Ascending aorta (tissue), 2 donors: ENCODE measurements at regions not wholly inside any gene's neighbourhood (a gene's known extent, or its start where the extent isn't known, plus 50 kb on each side); places are given as distances from the start of the nearest gene placed in this dataset.

ENCODE experiments used
- DNase-seq, 2 donors: peaks; one replicate each; pipeline ENCODE4 v3.0.0-alpha.2; 2019; ENCODE audit warnings: low spot score in 2 of 2
- H3K27ac ChIP-seq, 2 donors: fragments of 200-600 bp; sonication (generic); one replicate each; pipeline ENCODE4 v1.5.1; 2016 to 2017; ENCODE audit warnings: mild to moderate bottlenecking in 1 of 2
- H3K27me3 ChIP-seq: fragments of 200-600 bp; sonication (generic); one replicate; pipeline ENCODE4 v1.5.1; 2017
- H3K36me3 ChIP-seq, 2 donors: fragments of 200-600 bp; sonication (generic); one replicate each; pipeline ENCODE4 v1.5.1; 2016
- H3K4me1 ChIP-seq, 2 donors: fragments of 200-600 bp; sonication (generic); one replicate each; pipeline ENCODE4 v1.5.1; 2016 to 2017; ENCODE audit warnings: mild to moderate bottlenecking in 1 of 2
- H3K4me3 ChIP-seq, 2 donors: fragments of 200-600 bp; sonication (generic); one replicate each; pipeline ENCODE4 v1.5.1; 2016 to 2017; ENCODE audit warnings: mild to moderate bottlenecking in 1 of 2
- H3K9me3 ChIP-seq, 2 donors: fragments of 200-600 bp; sonication (generic); one replicate each; pipeline ENCODE4 v1.5.1; 2016
- CTCF ChIP-seq, 3 experiments: fragments of 200-600 bp in 2 of 3; fragments of 450-650 bp in 1 of 3; sonication (generic) in 2 of 3; IDR thresholded peaks; one replicate each; pipeline ENCODE4 v1.5.1; 2016 to 2019; ENCODE audit warnings: antibody characterized with exemption in 3 of 3, mild to moderate bottlenecking in 1 of 3, moderate library complexity in 1 of 3
- intact Hi-C: fragments of 100-400 bp; cut with DNase I; formaldehyde crosslinking; loops from one replicate; pipeline ENCODE4 v1.15.1; 2023

- no peaks in the 10 kb centered on the region for H3K9me3 ChIP-seq
Observed at GRCh38 chr4:128728190-128728589, 81.3 kb upstream of the JADE1 start.

GRCh38 chr4:128727658-128728057, 81.8 kb upstream of the JADE1 start:
- Histone ChIP-seq H3K27me3 (no peaks in the 10 kb centered on the region), H3K4me1 (peaks cover 0 to 2% of the 10 kb centered on the region in 2 donors), H3K27ac (no peak overlapping the region), H3K9me3 (no peaks in the 10 kb centered on the region), H3K36me3 (no peaks in the 10 kb centered on the region), H3K4me3 (no peak overlapping the region)
- DNase-seq = no peak
- intact Hi-C loops = no loop called here
- TF ChIP-seq CTCF (IDR thresholded peaks at IDR 0.05) = no peak

More at GRCh38 chr4:128728190-128728589, 81.3 kb upstream of the JADE1 start:
- H3K27ac ChIP-seq = no peak overlapping the region
- no peak for TF ChIP-seq CTCF (IDR thresholded peaks at IDR 0.05)
- intact Hi-C loops = no loop called here
- H3K27me3 ChIP-seq = no peaks in the 10 kb centered on the region
- H3K36me3 ChIP-seq = no peaks in the 10 kb centered on the region
- DNase-seq = no peak
- H3K4me3 ChIP-seq = no peak overlapping the region
- H3K4me1 ChIP-seq = peaks cover 0 to 2% of the 10 kb centered on the region in 2 donors

DNA sequence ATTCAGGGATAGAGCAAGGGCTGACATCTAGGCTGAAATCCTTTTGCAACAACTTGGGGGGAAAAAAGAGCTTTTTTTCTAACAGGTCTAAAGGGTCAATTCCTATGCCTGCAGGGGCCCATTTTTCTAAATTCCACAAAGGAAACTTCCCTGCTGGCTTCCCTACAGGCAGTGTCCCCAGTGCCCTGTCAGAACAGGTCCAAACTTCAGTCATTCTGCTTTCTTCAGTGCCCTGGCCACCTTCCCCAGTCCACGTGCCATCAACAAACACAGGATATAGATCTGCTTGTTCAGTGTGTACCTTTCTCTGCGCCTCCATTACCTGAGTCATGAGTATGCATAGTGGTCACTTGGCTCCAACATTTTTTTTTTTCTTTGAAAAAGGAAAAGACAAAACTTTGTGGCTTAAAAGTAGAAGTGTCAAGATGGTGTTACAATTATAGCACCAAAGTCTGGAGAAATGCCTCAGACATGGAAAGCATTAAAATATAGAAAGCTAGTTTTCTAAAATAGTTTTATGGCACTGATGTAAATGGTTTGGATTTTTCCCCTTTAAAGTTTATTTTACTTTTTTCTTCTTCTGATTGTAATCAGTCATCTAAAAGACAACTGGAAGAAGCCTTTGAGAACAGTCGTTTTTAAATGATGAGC, 84.0 kb upstream of the JADE1 start:
- no peaks in the 10 kb centered on the region for H3K36me3 ChIP-seq
- H3K27ac ChIP-seq = no peak overlapping the region
- TF ChIP-seq CTCF (IDR thresholded peaks at IDR 0.05) = no peak
- DNase-seq = no peak
- H3K4me1 ChIP-seq = peaks cover 0 to 2% of the 10 kb centered on the region in 2 donors
- H3K4me3 ChIP-seq = no peak overlapping the region
- intact Hi-C loops = no loop called here
- no peaks in the 10 kb centered on the region for H3K27me3 ChIP-seq
- no peaks in the 10 kb centered on the region for H3K9me3 ChIP-seq

DNA sequence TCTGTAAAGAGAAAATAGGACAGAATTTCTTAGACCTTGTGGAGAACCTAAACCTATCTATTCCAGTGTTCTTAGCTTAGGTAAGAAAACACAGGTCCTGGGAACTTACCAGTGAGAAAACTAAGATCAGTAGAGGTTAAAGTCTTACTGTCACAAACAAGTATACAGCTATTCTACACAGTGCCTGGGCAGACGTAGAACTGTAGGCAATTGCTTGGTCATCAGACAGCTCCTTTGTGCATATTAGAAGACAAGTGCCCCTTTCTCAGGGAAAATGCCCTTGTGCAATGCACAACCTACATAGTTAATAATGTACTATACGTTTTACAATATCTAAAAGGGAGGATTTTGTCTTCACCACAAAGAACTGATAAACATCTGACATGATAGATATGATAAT, 86.6 kb upstream of the JADE1 start:
- no peak for DNase-seq
- Histone ChIP-seq H3K9me3 (no peaks in the 10 kb centered on the region), H3K27me3 (no peaks in the 10 kb centered on the region), H3K4me1 (peaks cover 0 to 11% of the 10 kb centered on the region in 2 donors), H3K36me3 (no peaks in the 10 kb centered on the region), H3K4me3 (no peak overlapping the region), H3K27ac (no peak overlapping the region)
- no peak for TF ChIP-seq CTCF (IDR thresholded peaks at IDR 0.05)
- intact Hi-C loops = no loop called here

DNA sequence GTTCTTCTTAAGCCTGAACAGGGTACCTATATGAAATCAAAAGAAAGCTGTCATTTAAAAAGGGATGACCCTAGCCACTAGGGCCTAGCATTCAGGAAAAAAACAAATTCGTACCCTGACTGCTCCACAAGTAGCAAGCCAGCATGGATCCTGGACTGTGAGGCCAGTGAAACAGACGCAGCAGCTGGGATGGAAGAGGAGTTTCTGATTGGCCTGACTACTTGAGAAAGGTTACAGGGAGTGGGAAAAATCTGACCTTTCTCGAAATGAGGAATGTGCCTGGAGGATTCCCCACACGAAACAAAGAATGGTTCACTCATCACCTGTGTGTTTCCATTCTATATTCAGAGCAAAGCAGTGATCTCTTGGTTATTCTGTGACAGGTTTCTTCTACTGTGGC, 87.6 kb upstream of the JADE1 start:
- Histone ChIP-seq H3K27me3 (no peaks in the 10 kb centered on the region), H3K9me3 (no peaks in the 10 kb centered on the region), H3K36me3 (no peaks in the 10 kb centered on the region), H3K4me1 (peaks cover 0 to 11% of the 10 kb centered on the region in 2 donors), H3K4me3 (no peak overlapping the region), H3K27ac (no peak overlapping the region)
- no peak for DNase-seq
- intact Hi-C loops = no loop called here
- TF ChIP-seq CTCF (IDR thresholded peaks at IDR 0.05) = no peak

DNA sequence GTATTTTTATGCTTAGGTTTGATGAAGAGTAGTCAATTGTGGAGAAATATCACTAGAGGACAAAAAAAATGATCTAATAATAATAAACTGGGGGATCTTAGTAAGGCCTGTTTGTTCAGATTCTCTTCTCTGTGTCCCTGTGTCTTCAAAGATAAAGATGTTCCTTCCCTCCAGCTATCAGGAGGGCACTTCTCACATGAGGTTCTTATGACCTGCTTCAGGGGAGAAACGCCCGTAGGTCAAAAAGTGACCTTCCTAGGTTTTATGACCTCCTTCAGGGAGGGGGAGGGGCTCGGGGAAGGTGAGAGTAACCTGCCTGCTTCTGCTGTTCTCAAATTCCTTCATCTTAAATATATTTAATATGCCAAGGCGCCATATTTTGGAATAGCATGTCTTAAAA, 89.2 kb upstream of the JADE1 start:
- Histone ChIP-seq H3K4me1 (peaks cover 0 to 13% of the 10 kb centered on the region in 2 donors), H3K9me3 (no peaks in the 10 kb centered on the region), H3K36me3 (no peaks in the 10 kb centered on the region), H3K4me3 (no peak overlapping the region), H3K27ac (no peak overlapping the region), H3K27me3 (no peaks in the 10 kb centered on the region)
- DNase-seq = no peak
- TF ChIP-seq CTCF (IDR thresholded peaks at IDR 0.05) = no peak
- intact Hi-C loops = no loop called here
